MV-4-11 (cell line): ENCODE measurements at regions not wholly inside any gene's neighbourhood (a gene's known extent, or its start where the extent isn't known, plus 50 kb on each side); places are given as distances from the start of the nearest gene placed in this dataset.
"Not testable (repeated sequence)": the region's sequence is repeated elsewhere in the genome, so short reads cannot be mapped to it uniquely, and the experiment has no call there.

ENCODE experiments used
- DNase-seq: peaks from one replicate; lab custom pipeline; 2025; lab: John Stamatoyannopoulos, UW

- DNase-seq, result not testable (repeated sequence)
Observed at GRCh38 chr4:74505355-74505978, 60.5 kb downstream of the AREG start.

- peak; percentile 54 for DNase-seq
Observed at GRCh38 chr4:74509363-74509762, 64.4 kb downstream of the AREG start.

- no peak for DNase-seq
Observed at GRCh38 chr4:74516303-74516702, 71.4 kb downstream of the AREG start.

GRCh38 chr4:74517996-74518395 is 73.1 kb downstream of the AREG start:
- DNase-seq, result no peak

GRCh38 chr4:74522251-74522991 is 77.5 kb downstream of the AREG start:
- DNase-seq, result no peak

- DNase-seq, result no peak
Observed at GRCh38 chr4:74523096-74523495, 78.2 kb downstream of the AREG start.

- no peak for DNase-seq
Observed at GRCh38 chr4:74524985-74525384, 80.0 kb downstream of the AREG start.

- no peak for DNase-seq
Observed at GRCh38 chr4:74527049-74527448, 82.1 kb downstream of the AREG start.

GRCh38 chr4:74528178-74528577 is 83.2 kb downstream of the AREG start:
- no peak for DNase-seq

GRCh38 chr4:74529284-74530041 is 84.5 kb downstream of the AREG start:
- DNase-seq, result no peak

- DNase-seq, result peak; percentile 60
Observed at GRCh38 chr4:74531963-74532794, 87.2 kb downstream of the AREG start.

GRCh38 chr4:74534121-74534520 is 89.2 kb downstream of the AREG start:
- DNase-seq, result no peak

- no peak for DNase-seq
Observed at GRCh38 chr4:74534936-74535335, 90.0 kb downstream of the AREG start.

- no peak for DNase-seq
Observed at GRCh38 chr4:74535512-74535911, 90.6 kb downstream of the AREG start.

- no peak for DNase-seq
Observed at GRCh38 chr4:74536557-74536956, 91.6 kb downstream of the AREG start.

GRCh38 chr4:74537459-74537858 is 92.5 kb downstream of the AREG start:
- DNase-seq, result no peak

- no peak for DNase-seq
Observed at GRCh38 chr4:74539044-74539790, 94.3 kb downstream of the AREG start.

- DNase-seq, result no peak
Observed at GRCh38 chr4:74540193-74540592, 95.3 kb downstream of the AREG start.

GRCh38 chr4:74541667-74542066 is 96.7 kb downstream of the AREG start:
- no peak for DNase-seq

GRCh38 chr4:74543231-74543781 is 98.4 kb downstream of the AREG start:
- peak; percentile 93 for DNase-seq

- DNase-seq, result no peak
Observed at GRCh38 chr4:74543983-74544382, 99.0 kb downstream of the AREG start.
